ENCODE measurements at regions not wholly inside any gene's neighbourhood (a gene's known extent, or its start where the extent isn't known, plus 50 kb on each side); places are given as distances from the start of the nearest gene placed in this dataset.
"Not testable (repeated sequence)": the region's sequence is repeated elsewhere in the genome, so short reads cannot be mapped to it uniquely, and the experiment has no call there.

DNA sequence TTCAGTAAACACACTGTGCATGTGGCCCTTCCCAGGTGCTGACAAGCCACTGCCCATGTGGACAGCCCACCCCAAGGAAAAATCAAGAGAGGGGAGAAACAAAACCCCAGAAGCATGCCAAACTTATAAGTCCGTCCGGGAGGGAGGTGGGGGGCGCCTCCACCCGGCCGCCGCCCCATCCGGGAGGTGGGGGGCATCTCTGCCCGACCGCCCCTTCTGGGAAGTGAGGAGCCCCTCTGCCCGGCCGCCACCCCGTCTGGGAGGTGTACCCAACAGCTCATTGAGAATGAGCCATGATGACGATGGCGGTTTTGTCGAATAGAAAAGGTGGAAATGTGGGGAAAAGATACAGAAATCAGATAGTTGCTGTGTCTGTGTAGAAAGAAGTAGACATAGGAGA, 53.8 kb upstream of the C2CD4B start:
- no peak for DNase-seq

GRCh38 chr15:62219799-62220198, 54.7 kb upstream of the C2CD4B start:
- no peak for DNase-seq

DNA sequence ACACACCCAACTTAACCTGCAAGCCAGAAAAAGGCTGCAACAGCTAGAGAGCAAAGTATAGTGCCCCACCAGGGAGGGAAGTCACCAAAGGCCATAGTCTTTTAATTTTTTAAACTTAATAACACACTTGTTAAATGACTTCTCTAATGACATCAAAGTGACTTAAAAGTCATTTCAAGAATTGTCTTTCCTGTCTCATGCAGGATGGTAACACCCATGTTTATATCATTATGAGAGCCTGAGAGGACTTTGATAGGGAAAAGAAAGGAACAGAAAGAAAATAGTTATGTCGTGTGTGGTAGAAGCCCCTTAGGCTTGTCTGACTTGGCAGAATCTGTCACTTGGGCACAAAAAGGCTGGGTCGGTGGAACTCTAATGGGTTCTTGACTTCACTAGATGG, 57.9 kb upstream of the C2CD4B start:
- no peak for DNase-seq

- DNase-seq = no peak
Measured at GRCh38 chr15:62228604-62229003, 63.5 kb upstream of the C2CD4B start.

GRCh38 chr15:62231856-62232255, 66.8 kb upstream of the C2CD4B start:
- DNase-seq = no peak

- DNase-seq = no peak
Measured at GRCh38 chr15:62240121-62241096, 75.3 kb upstream of the C2CD4B start.

GRCh38 chr15:62241135-62241770, 76.2 kb upstream of the C2CD4B start:
- DNase-seq = no peak

GRCh38 chr15:62242999-62243398, 77.9 kb upstream of the C2CD4B start:
- no peak for DNase-seq

GRCh38 chr15:62244762-62245161, 79.7 kb upstream of the C2CD4B start:
- no peak for DNase-seq

- peak; percentile 18 for DNase-seq
Measured at GRCh38 chr15:62248277-62248984, 83.3 kb upstream of the C2CD4B start.

GRCh38 chr15:62249501-62249900, 84.4 kb upstream of the C2CD4B start:
- DNase-seq = no peak

- DNase-seq = no peak
Measured at GRCh38 chr15:62250186-62250585, 85.1 kb upstream of the C2CD4B start.

- no peak for DNase-seq
Measured at GRCh38 chr15:62250978-62251377, 85.9 kb upstream of the C2CD4B start.

GRCh38 chr15:62253294-62253693, 88.2 kb upstream of the C2CD4B start:
- no peak for DNase-seq

DNA sequence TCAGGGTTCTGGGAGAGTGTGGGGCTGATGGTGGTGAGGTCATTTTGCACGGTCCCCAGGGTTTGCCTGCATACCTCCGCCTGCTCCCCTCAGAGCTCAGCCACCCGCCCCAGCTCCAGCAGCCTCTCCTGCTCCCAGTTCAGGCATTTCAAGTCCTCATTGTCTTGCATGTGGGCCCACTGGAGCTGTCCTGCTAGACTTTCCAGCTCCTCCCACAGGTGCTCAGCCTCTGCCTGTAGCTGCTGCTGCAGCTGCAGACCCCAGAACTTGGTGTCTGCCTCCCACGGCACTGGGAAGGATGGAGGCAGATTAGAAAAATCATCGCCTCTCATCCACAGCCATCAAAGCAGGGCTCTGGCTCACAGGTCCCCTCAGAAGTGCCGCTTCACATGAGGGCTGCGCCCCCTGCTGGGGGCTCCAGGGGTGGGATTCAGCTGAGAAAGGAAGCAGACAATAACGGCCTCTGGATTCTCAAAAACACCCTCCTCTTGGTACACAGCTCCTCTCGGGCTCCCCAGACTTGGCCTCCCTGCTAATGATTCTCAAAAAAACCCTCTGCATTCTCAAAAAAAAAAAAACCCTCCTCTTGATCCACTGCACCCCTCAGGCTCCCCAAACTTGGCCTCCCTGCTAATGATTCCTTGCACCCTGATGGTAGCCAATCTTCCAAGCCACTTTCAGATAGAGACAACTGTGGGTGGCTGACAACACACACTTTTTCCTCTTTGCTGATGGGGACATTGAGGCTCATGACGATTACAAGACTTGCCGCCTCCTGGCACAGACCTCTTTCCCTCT, 89.3 kb upstream of the C2CD4B start:
- DNase-seq = no peak

- DNase-seq = not testable (repeated sequence)
Measured at GRCh38 chr15:62256430-62256829, 91.3 kb upstream of the C2CD4B start.

DNA sequence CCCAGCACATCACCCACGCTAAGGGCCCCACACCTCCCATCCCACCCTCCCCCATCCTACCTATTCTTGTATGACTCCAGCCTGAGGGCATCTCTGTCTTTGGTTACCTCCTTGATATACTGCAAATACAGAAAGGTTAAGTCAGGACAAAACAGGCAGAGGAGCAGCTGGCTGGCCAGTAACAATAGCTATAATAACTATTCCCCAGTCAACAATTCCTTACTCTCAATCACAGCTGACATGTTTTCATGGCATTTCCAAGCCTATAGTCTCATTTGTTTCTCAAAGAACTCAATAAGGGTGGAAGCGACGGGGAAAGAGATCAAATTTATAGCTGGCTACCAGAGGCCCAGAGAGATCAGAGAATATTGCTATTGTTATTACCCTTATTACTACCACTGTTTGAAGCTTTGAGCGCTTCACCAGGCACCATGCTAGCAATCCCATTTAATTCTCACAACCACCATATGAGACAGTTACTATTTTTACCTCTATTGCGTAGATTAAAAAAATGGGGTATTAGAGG, 93.0 kb upstream of the C2CD4B start:
- no peak for DNase-seq

GRCh38 chr15:62262305-62262941, 97.3 kb upstream of the C2CD4B start:
- DNase-seq = no peak

GRCh38 chr15:62264196-62264595, 99.1 kb upstream of the C2CD4B start:
- DNase-seq = no peak

DNA sequence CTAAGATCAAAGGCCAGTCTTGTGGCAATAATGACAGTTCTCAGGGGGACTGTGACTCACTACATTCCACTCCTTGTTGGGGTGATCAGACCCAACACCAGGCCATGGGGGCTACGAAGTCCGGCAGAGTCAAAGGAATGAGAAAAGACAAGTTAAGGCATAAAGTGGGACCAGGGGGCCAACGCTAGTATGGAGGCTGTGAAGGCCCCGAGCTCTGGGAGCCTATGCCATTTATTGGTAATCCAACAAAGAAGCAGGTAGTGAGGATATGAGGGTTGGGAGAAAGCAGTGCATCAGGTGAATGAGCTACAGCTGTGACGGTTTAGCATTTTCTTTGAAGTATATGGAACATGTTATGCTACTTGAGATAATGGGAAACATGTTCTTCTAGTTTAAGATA, 104.4 kb upstream of the C2CD4B start:
- DNase-seq = no peak

- DNase-seq = no peak
Measured at GRCh38 chr15:62270216-62270921, 105.3 kb upstream of the C2CD4B start.

All from NCI-H526 treated with DMSO at 0.1 percent for 48 hours (cell line).